ENCODE measurements at regions not wholly inside any gene's neighbourhood (a gene's known extent, or its start where the extent isn't known, plus 50 kb on each side); places are given as distances from the start of the nearest gene placed in this dataset.

- Histone ChIP-seq H3K9me2 (no peaks in the 10 kb centered on the region), H2AFZ (ENCODE audit: low read depth) (peak overlapping the region; percentile 69; the same call in 1 of the 2 replicates), H3K4me2 (peak overlapping the region; percentile 25; the same call in 1 of the 2 replicates), H3K36me3 (replicated peaks in 1 of 2; ENCODE audit: control insufficient read depth in 1 of 2, insufficient read depth in 2 of 2, low read length in 1 of 2) (no peaks in the 10 kb centered on the region), H3F3A (replicated peaks; ENCODE audit: insufficient read depth) (no peaks in the 10 kb centered on the region), H3K27me3 (ENCODE audit: insufficient read depth) (no peaks in the 10 kb centered on the region), H3K27ac (ENCODE audit: low read depth in 2 of 2, low read length in 1 of 2) (peak overlapping the region in 1 of 2 experiments; percentile 39; a peak in 1 of 4 replicates), H3K4me3 (ENCODE audit: low read depth in 2 of 2, low read length in 1 of 2) (no peak overlapping the region), H3K9ac (no peak overlapping the region), H3K9me3 (no peaks in the 10 kb centered on the region), H4K20me1 (ENCODE audit: insufficient read depth) (no peaks in the 10 kb centered on the region), H3K79me2 (ENCODE audit: insufficient read depth) (no peaks in the 10 kb centered on the region), H3K4me1 (ENCODE audit: control insufficient read depth in 1 of 2, insufficient read depth in 2 of 2, low read depth in 1 of 2, low read length in 1 of 2) (peaks cover 0 to 3% of the 10 kb centered on the region in 2 experiments; a peak in 1 of 4 replicates)
- ChIA-PET CTCF (no interaction called here), POLR2A (no interaction called here)
- DNase-seq, result no peak
- WGBS (ENCODE audit: low lambda C conversion rate), result 50% methylated on average over 4 of the region's 4 CpGs
- TF ChIP-seq POLR2AphosphoS5 (IDR thresholded peaks at IDR 0.05; ENCODE audit: low read depth, low read length) (no peak), FOSL2 (IDR thresholded peaks at IDR 0.05; ENCODE audit: borderline replicate concordance, low read depth) (peak; percentile 60), JUND (IDR thresholded peaks at IDR 0.05) (no peak), TEAD4 (IDR thresholded peaks at IDR 0.05; ENCODE audit: borderline replicate concordance, insufficient read depth) (no peak), ELF1 (IDR thresholded peaks at IDR 0.05) (no peak), TCF12 (IDR thresholded peaks at IDR 0.05) (0 out of 2 replicates have a peak, but pooled peaks have one; percentile 34), NRF1 (IDR thresholded peaks at IDR 0.05; ENCODE audit: low read depth, low read length) (no peak)
- TF ChIP-seq, protein P1, sequence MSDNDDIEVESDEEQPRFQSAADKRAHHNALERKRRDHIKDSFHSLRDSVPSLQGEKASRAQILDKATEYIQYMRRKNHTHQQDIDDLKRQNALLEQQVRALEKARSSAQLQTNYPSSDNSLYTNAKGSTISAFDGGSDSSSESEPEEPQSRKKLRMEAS (IDR thresholded peaks at IDR 0.05; ENCODE audit: low read depth), result 0 out of 2 replicates have a peak, but pooled peaks have one; percentile 8
- TF ChIP-seq, protein P2, sequence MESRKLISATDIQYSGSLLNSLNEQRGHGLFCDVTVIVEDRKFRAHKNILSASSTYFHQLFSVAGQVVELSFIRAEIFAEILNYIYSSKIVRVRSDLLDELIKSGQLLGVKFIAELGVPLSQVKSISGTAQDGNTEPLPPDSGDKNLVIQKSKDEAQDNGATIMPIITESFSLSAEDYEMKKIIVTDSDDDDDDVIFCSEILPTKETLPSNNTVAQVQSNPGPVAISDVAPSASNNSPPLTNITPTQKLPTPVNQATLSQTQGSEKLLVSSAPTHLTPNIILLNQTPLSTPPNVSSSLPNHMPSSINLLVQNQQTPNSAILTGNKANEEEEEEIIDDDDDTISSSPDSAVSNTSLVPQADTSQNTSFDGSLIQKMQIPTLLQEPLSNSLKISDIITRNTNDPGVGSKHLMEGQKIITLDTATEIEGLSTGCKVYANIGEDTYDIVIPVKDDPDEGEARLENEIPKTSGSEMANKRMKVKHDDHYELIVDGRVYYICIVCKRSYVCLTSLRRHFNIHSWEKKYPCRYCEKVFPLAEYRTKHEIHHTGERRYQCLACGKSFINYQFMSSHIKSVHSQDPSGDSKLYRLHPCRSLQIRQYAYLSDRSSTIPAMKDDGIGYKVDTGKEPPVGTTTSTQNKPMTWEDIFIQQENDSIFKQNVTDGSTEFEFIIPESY (IDR thresholded peaks at IDR 0.05; ENCODE audit: borderline replicate concordance, low read depth), result no peak
Measured at GRCh38 chr10:31101123-31101522, 69.5 kb upstream of the ZNF438 start.

- Histone ChIP-seq H3K9me3 (no peaks in the 10 kb centered on the region), H4K20me1 (ENCODE audit: insufficient read depth) (no peaks in the 10 kb centered on the region), H3K27me3 (ENCODE audit: insufficient read depth) (no peaks in the 10 kb centered on the region), H3K9ac (no peak overlapping the region), H3K4me1 (ENCODE audit: control insufficient read depth in 1 of 2, insufficient read depth in 2 of 2, low read depth in 1 of 2, low read length in 1 of 2) (no peaks in the 10 kb centered on the region), H3K4me3 (ENCODE audit: low read depth in 2 of 2, low read length in 1 of 2) (no peak overlapping the region), H3F3A (replicated peaks; ENCODE audit: insufficient read depth) (no peaks in the 10 kb centered on the region), H3K4me2 (no peak overlapping the region), H3K27ac (ENCODE audit: low read depth in 2 of 2, low read length in 1 of 2) (no peak overlapping the region), H2AFZ (ENCODE audit: low read depth) (no peak overlapping the region), H3K36me3 (replicated peaks in 1 of 2; ENCODE audit: control insufficient read depth in 1 of 2, insufficient read depth in 2 of 2, low read length in 1 of 2) (no peaks in the 10 kb centered on the region), H3K79me2 (ENCODE audit: insufficient read depth) (no peaks in the 10 kb centered on the region), H3K9me2 (no peaks in the 10 kb centered on the region)
- POLR2A ChIA-PET, result no interaction called here
- no peak for TF ChIP-seq TCF12 (IDR thresholded peaks at IDR 0.05)
- no peak for TF ChIP-seq FOXJ3 (CRISPR knock-in tag; IDR thresholded peaks at IDR 0.05)
- TF ChIP-seq NFIC (IDR thresholded peaks at IDR 0.05; ENCODE audit: borderline replicate concordance), result no peak
- TF ChIP-seq GATA2 (CRISPR knock-in tag; IDR thresholded peaks at IDR 0.05), result no peak
- TF ChIP-seq USF1 (IDR thresholded peaks at IDR 0.05; ENCODE audit: borderline replicate concordance, low read depth), result no peak
- no peak for TF ChIP-seq YY1 (IDR thresholded peaks at IDR 0.05; ENCODE audit: low read depth)
- TF ChIP-seq NRF1 (IDR thresholded peaks at IDR 0.05; ENCODE audit: low read depth, low read length), result no peak
- no peak for TF ChIP-seq FOXM1 (IDR thresholded peaks at IDR 0.05; ENCODE audit: low read depth)
- no peak for TF ChIP-seq MXI1 (IDR thresholded peaks at IDR 0.05; ENCODE audit: low read depth, low read length)
- TF ChIP-seq TEAD4 (IDR thresholded peaks at IDR 0.05; ENCODE audit: borderline replicate concordance, insufficient read depth), result no peak
- CTCF ChIA-PET, result no interaction called here
- DNase-seq, result no peak
- 73% methylated on average over 2 of the region's 2 CpGs for whole genome bisulfite sequencing (ENCODE audit: low lambda C conversion rate)
Measured at GRCh38 chr10:31102421-31102820, 70.8 kb upstream of the ZNF438 start.
